ENCODE measurements at regions not wholly inside any gene's neighbourhood (a gene's known extent, or its start where the extent isn't known, plus 50 kb on each side); places are given as distances from the start of the nearest gene placed in this dataset.

- 21% methylated on average over 26 of the region's 26 CpGs for WGBS (ENCODE audit: insufficient coverage, low coverage, missing lambda C conversion rate)
- Histone ChIP-seq H3K4me1 (replicated peaks in 1 of 2; ENCODE audit: control insufficient read depth in 2 of 2, insufficient read depth in 2 of 2, low read length in 2 of 2) (peaks cover 5 to 17% of the 10 kb centered on the region in 2 experiments; a peak in 4 of 5 replicates), H3K79me2 (ENCODE audit: control insufficient read depth, insufficient read depth, low read length) (no peaks in the 10 kb centered on the region), H3K27ac (ENCODE audit: extremely low read depth, low read depth, low read length) (no peak overlapping the region), H3K4me3 (no peak overlapping the region), H3K27me3 (ENCODE audit: control insufficient read depth in 2 of 2, insufficient read depth in 2 of 2, low read length in 2 of 2) (no peaks in the 10 kb centered on the region), H2AFZ (ENCODE audit: low read depth, low read length) (peak overlapping the region; percentile 89), H3K9me1 (ENCODE audit: control insufficient read depth, insufficient read depth, low read length) (no peaks in the 10 kb centered on the region), H3K9ac (ENCODE audit: insufficient read depth in 1 of 2, low read depth in 2 of 2, low read length in 2 of 2) (peak overlapping the region; percentile 42 to 82; a peak in 3 of 4 replicates), H3K4me2 (ENCODE audit: insufficient read depth, low read length) (peak overlapping the region; percentile 52), H3K9me3 (replicated peaks; ENCODE audit: control insufficient read depth, insufficient read depth, low read depth, low read length) (no peaks in the 10 kb centered on the region), H3K36me3 (ENCODE audit: control insufficient read depth, insufficient read depth, low read length) (no peaks in the 10 kb centered on the region), H4K20me1 (replicated peaks; ENCODE audit: control insufficient read depth, insufficient read depth, low read length) (no peaks in the 10 kb centered on the region; the same call in 1 of the 2 replicates)
- no TSS peak for BruUV-seq (replicated peaks)
- POLR2A ChIA-PET: interaction anchor here (0.5 kb wide), 1 partner anchor 17 kb away, joined by 3 read pairs; no protein-coding TSS in a partner anchor
- DNase-seq (ENCODE audit: extremely low read depth in 1 of 4, low spot score in 3 of 4): peak; percentile 47 to 71 (median 56)
- in situ Hi-C loops (cut with MboI) (no loop called here), intact Hi-C loops (cut with micrococcal nuclease) (loop anchor here (1.0 kb wide), 1 partner anchor 134 kb away; no protein-coding TSS in a partner anchor)
- ATAC-seq: peak; percentile 97
- peak; percentile 67 for FAIRE-seq
- CTCF ChIA-PET (ENCODE audit: low intra/inter-chr PET ratio): interaction anchor here (1.4 kb wide), 1 partner anchor 136 kb away, joined by 3 read pairs; no protein-coding TSS in a partner anchor
- TF ChIP-seq PHF8 (IDR thresholded peaks at IDR 0.05; ENCODE audit: borderline replicate concordance, low read length) (peak; percentile 23; the same call in 1 of the 2 replicates), DACH1 (IDR thresholded peaks at IDR 0.05; ENCODE audit: partially characterized antibody) (peak; percentile 13), REST (IDR thresholded peaks at IDR 0.05; ENCODE audit: borderline replicate concordance) (peak; percentile 60), REST (CRISPR knock-in tag; IDR thresholded peaks at IDR 0.05; ENCODE audit: low read depth) (no peak), L3MBTL2 (IDR thresholded peaks at IDR 0.05) (peak; percentile 35; the same call in 1 of the 2 replicates), CXXC5 (CRISPR knock-in tag; IDR thresholded peaks at IDR 0.05) (peak; percentile 38; the same call in 1 of the 2 replicates), NRF1 (conservative IDR thresholded peaks at IDR 0.05 in 1 of 2, IDR thresholded peaks at IDR 0.05 in 1 of 2) (peak; percentile 39 to 45; a peak in 3 of 4 replicates), SPI1 (IDR thresholded peaks at IDR 0.05; ENCODE audit: borderline replicate concordance, low read depth, low read length) (0 out of 2 replicates have a peak, but pooled peaks have one; percentile 5), MAZ (CRISPR knock-in tag; conservative IDR thresholded peaks at IDR 0.05 in 1 of 2, IDR thresholded peaks at IDR 0.05 in 1 of 2) (peak in 1 of 2 experiments; percentile 29; a peak in 1 of 4 replicates), RFX1 (IDR thresholded peaks at IDR 0.05) (no peak), ZFX (CRISPR knock-in tag; IDR thresholded peaks at IDR 0.05) (peak; percentile 65), ZBTB33 (CRISPR knock-in tag; IDR thresholded peaks at IDR 0.05) (0 out of 2 replicates have a peak, but pooled peaks have one; percentile 30)
These were observed 130.2 kb downstream of the CHSY1 start for GRCh38 chr15:101121511-101122090.
